Panc1 (cell line): ENCODE measurements at regions not wholly inside any gene's neighbourhood (a gene's known extent, or its start where the extent isn't known, plus 50 kb on each side); places are given as distances from the start of the nearest gene placed in this dataset.

ENCODE experiments used
- POLR2AphosphoS5 ChIP-seq: IDR thresholded peaks from 2 replicates; pipeline ENCODE4 v1.6.1; 2012; ENCODE audit warnings: mild to moderate bottlenecking, low read depth, low read length, moderate library complexity
- REST ChIP-seq, 2 experiments: IDR thresholded peaks; 2 replicates each; pipeline ENCODE4 v1.6.1; 2011 to 2012; ENCODE audit warnings: low read depth in 2 of 2, control low read depth in 1 of 2, low read length in 1 of 2, mild to moderate bottlenecking in 1 of 2, moderate library complexity in 1 of 2; ENCODE audit not compliant: insufficient read depth in 1 of 2
- SIN3A ChIP-seq: IDR thresholded peaks from 2 replicates; pipeline ENCODE4 v1.6.1; 2012; ENCODE audit warnings: low read depth, mild to moderate bottlenecking, low read length, moderate library complexity, borderline replicate concordance; ENCODE audit not compliant: insufficient read depth
- TCF7L2 ChIP-seq: IDR thresholded peaks from 2 replicates; pipeline ENCODE4 v1.6.1; 2011; ENCODE audit warnings: mild to moderate bottlenecking, low read depth, low read length, inconsistent platforms
- TF ChIP-seq, protein P1 (sequence below): fragments of 450-650 bp; IDR thresholded peaks from 2 replicates; pipeline ENCODE4 v1.5.1; 2017; ENCODE audit warnings: mild to moderate bottlenecking

GRCh38 chr4:108546728-108547127, 73.6 kb upstream of the RPL34 start:
- TF ChIP-seq, protein P1, sequence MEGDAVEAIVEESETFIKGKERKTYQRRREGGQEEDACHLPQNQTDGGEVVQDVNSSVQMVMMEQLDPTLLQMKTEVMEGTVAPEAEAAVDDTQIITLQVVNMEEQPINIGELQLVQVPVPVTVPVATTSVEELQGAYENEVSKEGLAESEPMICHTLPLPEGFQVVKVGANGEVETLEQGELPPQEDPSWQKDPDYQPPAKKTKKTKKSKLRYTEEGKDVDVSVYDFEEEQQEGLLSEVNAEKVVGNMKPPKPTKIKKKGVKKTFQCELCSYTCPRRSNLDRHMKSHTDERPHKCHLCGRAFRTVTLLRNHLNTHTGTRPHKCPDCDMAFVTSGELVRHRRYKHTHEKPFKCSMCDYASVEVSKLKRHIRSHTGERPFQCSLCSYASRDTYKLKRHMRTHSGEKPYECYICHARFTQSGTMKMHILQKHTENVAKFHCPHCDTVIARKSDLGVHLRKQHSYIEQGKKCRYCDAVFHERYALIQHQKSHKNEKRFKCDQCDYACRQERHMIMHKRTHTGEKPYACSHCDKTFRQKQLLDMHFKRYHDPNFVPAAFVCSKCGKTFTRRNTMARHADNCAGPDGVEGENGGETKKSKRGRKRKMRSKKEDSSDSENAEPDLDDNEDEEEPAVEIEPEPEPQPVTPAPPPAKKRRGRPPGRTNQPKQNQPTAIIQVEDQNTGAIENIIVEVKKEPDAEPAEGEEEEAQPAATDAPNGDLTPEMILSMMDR = no peak
- TF ChIP-seq POLR2AphosphoS5 = no peak
- no peak for TF ChIP-seq SIN3A
- TF ChIP-seq REST (IDR thresholded peaks at IDR 0.05; ENCODE audit: insufficient read depth in 1 of 2, low read depth in 2 of 2, low read length in 1 of 2) = no peak
- no peak for TF ChIP-seq TCF7L2
